G401.6 (cell line): ENCODE measurements at regions not wholly inside any gene's neighbourhood (a gene's known extent, or its start where the extent isn't known, plus 50 kb on each side); places are given as distances from the start of the nearest gene placed in this dataset.
"Not testable (repeated sequence)": the region's sequence is repeated elsewhere in the genome, so short reads cannot be mapped to it uniquely, and the experiment has no call there.

Experiments used
- FAIRE-seq: peaks from 2 replicates; lab custom pipeline; 2012; peaks lifted over from hg19 to GRCh38; lab: Jason Lieb, UNC

DNA sequence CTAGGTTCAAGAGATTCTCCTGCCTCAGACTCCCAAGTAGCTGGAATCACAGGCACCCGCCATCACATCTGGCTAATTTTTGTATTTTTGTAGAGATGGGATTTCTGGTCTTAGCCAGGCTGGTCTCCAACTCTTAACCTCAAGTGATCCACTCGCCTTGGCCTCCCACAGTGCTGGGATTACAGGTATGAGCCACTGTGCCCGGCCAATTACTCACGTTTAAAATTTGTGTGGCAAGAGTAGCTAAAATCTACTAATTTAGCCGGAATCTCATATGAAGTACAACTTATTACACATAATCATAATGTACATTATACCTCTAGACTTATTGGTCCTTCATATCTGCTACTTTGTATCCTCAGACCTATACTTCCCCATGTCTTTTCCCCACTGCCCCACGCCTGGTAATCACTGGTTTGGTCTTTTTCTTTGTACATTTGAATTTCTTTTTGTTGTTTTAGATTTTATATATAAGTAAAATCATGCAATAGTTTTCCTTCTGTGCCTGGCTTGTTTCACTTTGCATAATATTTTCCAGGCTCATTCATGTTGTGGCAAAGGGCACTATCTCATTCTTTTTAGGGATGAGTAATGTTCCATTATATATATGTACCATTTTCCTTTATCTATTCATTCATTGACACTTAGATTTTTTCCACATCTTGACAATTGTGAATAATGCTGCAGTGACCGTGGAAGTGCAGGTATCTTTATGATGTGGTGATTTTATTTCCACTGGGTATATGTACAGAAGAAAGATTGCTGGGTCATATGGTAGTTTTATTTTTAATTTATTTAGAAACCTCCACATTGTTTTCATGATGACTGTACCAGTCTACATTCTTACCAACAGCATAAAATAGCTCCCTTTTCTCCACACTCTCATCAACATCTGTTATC is 605.0 kb upstream of the CBLB start:
- FAIRE-seq = no peak

DNA sequence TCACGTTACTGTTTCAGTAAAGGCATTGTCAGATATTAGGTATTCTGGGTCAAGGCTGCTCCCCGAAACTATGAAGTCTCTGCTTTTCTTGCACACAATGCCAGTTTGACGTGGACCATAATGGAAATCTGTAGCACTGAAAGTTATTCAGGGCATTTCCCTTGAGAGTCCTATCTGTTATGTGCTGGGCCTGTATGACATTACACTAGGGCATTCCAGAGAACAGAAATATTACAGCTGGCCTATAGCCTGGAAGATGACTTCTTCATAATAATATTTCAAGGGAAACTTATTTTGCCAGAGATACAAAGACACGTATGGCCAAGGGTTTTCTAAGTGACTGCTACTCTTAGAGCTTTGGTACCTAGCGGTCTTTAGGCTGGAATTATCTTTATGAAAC is 613.6 kb upstream of the CBLB start:
- FAIRE-seq = no peak

DNA sequence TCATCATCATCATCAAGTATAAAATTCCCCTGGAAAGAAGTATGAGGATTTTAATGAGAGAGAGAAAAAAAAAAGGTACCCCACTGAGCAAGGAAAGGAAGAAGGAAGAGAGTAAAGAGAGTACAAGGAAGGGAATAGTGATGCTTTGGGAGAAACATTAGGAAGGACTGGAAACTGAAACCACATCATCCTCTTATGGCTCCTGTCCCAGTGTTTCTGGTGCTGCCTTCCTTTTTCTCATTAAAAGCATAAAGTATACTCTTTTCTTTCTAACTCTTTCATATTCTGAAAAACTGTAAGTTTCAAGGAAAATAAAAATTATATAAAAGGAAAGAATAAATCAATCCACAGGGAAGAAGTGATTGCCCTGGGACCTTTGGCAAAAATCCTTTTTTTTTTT is 616.4 kb upstream of the CBLB start:
- no peak for FAIRE-seq

DNA sequence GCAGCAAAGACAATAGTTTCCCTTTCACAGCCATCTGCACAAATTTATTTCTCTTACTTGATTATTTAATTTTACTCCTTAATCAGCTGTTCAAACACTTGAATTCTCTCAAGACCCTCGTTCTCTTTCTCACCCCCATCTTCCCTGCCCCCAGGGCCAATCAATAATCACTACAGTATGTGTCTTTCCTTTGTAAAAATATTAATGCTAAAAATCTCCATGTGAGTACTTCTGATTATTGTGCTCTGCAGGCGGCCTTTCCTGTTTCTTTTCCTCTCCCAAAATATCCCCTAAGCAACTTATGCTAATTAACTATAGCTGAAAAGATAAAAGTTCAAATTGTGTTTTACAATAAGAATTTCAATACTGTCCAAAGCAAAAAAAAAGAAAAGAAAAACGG is 617.0 kb upstream of the CBLB start:
- no peak for FAIRE-seq

DNA sequence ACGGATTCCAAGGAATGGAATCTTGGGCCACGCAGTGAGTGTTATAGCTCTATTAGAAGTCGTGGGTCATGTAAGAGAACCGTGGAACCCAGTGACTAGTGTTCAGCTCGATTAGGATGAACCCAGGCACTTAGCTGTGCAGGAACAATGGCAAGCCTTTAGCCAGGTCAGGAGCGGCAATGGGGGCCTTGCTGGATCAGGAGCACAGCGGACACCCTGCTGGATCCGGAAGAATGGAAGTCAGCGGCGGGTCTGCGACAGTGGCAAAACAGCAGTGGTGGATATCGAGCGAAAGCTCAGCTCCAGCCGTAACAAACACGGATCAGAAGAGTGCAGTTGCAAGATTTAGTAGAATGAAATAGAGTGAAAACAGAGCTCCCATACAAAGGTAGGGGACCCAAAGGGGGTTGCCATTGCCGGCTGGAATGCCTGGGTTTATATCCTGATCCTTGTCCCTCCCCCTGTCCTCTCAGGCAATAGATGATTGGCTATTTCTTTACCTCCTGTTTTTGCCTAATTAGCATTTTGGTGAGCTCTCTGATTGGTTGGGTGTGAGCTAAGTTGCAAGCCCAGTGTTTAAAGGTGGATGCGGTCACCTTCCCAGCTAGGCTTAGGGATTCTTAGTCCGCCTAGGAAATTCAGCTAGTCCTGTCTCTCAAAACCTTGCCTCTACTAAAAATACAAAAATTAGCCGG is 618.3 kb upstream of the CBLB start:
- not testable (repeated sequence) for FAIRE-seq

DNA sequence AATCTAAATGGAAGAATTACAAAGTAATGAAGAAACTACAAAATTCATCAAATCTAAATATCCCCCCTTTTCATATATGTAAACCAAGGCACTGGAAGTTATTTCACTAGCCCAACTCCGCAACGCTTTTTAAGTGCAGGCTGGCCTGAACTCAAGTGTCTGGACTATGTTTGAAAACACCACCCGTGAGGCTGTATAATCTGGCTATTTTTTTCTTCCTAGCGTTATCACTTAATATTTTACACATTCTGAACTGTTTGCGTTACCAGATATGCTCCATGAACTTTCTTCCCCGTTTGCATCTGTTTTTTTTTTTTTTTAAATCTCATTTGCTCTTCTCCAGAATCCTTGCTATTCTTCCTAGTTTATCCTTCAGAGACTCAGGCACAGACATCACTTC is 619.5 kb upstream of the CBLB start:
- no peak for FAIRE-seq

DNA sequence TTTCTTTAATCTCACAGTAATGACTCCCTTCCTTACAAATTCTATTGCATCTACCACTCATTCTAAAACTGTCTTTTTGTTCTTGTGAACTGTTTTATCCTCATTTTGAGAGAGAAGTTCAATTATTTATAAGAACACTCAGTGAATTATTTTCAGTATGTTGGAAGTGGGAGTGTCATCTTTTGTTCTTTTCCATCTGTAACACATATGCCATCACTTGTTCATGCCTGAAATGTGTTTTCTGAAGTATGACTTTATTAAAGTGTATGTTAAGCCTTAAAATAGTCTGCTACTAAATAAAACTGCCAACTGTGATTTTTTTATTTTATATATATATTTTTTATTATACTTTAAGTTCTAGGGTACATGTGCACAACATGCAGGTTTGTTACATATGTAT is 623.0 kb upstream of the CBLB start:
- FAIRE-seq = no peak

DNA sequence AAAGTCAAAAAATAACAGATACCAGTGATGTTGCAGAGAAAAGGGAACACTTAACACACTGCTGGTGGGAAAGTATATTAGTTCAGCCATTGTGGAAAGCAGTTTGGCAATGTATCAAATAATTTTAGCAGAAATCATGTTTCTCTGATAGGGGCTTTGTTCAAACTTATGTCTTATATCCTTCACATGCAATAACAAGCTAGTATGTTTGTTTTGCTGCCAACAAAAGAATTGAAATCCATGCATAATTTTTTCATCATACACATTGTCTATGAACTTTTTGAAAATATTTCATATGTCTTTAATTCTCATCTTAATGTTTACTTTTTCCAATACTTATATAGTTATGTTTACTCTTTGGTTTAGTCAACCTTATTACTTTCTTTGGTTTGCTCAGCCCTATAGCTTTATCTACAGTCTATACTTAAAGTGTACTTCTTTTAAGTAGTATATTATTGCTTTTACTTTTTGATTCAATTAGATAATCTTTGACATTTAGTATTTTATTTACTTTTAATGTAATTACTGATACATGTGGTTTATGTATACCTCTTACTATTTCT is 639.6 kb upstream of the CBLB start:
- no peak for FAIRE-seq

DNA sequence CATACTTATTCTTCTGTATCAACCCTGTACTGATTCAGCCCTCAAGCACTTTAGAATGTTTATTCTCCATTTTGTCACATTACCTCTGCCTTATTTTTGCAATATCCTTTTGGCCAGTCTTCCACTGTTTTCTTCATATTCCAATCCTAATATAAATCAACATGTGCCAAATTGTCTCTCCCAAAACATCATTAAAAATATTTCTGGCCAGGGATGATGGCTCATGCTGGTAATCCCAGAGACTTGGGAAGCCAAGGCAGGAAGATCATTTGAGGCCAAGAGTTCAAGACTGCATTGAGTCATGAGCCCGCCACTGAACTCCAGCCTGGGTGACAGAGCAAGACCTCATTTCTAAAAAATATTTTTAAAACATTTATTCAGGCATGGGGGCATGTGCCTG is 641.4 kb upstream of the CBLB start:
- no peak for FAIRE-seq

DNA sequence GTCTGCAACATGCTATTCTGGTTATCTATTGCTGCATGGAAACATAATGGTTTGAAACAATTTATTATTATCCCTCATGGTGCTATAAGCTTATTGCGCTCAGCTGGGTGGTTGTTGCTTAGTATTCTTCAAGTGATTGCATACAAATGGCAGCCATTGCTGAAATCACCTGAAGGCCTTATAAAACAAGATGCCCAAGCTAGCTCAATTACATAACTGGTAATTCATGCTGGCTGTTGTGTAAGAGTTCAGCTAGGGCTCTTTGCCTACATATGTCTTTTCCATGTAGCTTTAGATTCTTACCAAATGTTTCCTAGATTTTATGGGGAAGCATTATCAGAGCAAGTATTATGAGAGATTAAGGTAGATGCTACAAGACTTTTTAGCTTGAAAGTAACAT is 644.0 kb upstream of the CBLB start:
- no peak for FAIRE-seq

DNA sequence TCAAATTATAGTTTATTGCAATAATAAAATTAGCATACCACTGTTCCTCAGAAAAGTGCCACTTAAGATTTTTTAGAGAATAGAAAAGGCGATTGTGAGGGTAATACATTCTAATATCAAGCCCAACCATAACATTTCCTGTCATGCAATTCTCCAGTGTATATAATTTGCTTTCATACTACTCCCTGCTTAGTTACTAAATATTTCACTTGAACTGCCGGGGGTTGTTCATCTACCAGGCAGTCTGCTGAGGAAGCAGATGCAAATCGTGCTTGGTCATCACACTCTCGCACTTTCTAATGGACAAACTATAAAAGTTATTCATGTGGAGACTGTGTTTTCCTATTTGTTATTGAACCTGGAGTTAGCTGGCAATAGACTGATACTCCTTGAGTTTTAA is 645.6 kb upstream of the CBLB start:
- FAIRE-seq = no peak

DNA sequence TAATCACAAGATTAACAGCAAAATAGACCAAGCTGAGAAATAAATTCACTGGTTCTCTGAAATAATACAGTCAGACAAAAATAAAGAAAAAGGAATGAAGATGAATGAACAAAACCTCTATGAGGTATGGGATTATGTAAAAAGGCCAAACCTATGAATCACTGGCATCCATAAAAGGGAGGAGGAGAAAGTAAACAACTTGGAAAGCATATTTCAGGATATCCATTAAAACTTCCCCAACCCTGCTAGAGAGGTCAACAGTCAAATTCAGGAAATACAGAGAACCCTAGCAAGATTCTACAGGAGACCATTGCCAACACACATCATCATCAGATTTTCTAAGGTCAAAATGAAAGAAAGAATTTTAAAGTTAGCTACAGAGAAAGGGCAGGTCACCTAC is 649.7 kb upstream of the CBLB start:
- no peak for FAIRE-seq

DNA sequence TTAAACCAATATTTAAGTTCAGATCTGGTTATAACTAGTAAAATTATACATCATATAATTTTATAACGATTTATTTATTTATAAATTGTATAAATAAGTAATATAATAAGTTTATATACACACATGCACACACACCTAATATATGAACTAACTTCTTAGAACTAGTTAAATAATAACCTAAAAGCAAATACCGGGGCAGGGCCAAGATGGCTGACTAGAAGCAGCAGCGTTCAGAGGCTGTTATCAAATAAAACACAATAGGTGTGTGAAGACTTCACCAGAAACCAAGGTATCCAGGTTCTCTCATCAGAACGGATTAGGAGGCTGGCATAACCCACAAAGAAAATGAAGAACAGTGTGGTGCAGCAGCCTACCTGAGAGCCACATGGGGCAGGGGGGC is 653.6 kb upstream of the CBLB start:
- peak; percentile 6 for FAIRE-seq

DNA sequence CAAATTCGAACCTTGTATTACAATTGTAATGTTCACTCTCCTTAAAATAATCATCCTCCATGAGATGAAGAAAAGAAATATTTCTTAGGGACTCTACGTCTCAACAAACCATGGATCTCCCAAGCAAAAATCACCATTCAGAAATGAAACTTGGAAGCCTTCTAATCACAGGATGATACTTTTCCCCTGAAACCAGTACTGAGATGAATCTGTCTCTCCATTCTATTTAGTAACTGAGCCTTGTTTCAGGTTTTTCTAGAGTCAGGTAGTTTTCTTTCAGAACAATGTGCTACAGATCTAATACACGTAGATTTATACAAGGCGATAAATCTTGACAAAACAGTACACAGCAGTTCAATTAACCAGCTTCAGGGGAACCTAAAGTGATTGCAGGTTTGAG is 660.1 kb upstream of the CBLB start:
- no peak for FAIRE-seq

DNA sequence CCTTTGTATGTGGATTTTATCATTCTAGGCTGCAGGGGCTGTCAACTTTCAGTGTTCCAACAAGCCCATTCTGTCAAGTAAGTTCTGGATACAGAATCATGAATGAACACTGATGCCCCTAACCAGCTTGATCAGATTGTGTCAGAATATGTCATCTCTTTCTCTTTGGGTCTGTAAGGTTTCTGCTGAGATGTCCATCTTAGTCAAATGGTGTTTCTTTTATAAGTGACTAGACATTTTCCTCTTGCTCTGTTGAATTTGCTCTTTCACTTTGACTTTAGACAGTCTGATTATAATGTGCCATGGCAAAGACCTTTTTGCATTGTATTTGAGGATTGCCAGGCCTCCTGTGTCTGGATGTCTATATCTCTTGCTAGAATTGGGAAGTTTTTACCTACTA is 660.9 kb upstream of the CBLB start:
- FAIRE-seq = no peak

DNA sequence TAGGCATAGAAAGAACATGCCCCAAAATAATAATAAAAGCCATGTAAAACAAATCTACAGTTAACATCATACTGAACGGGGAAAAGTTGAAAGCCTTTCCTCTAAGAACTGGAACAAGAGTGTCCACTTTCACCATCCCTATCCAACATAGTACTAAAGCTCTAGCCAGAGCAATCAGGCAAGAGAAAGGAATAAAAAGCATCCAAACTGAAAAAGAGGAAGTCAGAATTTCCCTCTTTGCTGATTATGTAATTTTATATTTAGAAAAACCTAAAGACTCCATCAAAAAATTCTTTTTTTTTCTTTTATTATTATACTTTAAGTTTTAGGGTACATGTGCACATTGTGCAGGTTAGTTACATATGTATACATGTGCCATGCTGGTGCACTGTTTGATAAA is 661.6 kb upstream of the CBLB start:
- no peak for FAIRE-seq

DNA sequence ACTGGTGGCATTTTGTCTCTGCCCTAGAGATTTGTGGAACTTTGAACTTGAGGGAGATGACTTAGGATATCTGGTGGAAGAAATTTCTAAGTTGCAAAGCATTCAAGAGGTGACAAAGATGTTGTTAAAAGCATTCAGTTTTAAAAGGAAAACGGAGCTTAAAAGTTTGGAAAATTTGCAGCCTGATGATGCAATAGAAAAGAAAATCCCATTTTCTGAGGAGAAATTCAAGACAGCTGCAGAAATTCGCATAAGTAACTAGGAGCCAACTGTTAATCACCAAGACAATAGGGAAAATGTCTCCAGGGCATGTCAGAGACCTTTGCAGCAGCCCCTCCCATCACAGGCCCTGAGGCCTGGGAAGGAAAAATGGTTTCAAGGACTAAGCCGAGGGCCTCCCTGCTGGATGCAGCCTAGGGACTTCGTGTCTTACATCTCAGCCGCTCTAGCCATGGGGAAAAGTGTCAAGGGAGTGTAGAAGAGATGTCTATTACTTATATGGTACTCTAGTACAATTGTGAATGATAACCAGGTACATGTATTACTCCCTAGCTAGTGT is 663.0 kb upstream of the CBLB start:
- not testable (repeated sequence) for FAIRE-seq

DNA sequence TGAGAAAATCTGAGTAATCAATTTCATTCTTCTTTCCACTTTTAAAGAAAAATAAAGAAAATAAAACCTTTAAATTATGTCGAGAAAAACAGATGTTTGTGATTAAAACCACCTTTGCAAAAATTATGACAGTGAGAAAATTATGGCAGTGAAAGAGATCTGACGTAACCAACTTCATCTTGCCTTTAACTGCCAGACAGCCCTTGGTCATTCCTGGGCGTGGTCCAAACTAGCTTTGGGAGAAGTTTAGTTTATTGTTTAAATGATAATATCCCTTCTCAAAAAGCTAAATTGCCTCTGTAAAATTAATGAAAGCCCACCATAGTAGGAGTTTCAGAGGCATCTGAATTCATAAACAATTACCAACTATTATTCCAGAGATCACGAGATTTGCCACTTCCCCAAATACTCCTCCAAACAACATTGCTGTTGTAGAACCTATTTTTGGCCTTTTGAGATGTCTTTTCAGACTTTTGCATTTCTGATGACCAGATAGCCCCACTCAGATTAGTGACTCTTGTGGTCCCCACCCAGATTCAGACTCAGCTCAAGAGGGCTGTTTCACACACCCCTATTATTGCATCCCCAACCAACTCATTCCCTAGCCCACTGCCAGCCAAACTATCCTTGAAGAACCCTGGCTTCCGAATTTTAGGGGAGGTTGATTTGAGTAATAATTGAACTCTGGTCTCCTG is 664.4 kb upstream of the CBLB start:
- no peak for FAIRE-seq

DNA sequence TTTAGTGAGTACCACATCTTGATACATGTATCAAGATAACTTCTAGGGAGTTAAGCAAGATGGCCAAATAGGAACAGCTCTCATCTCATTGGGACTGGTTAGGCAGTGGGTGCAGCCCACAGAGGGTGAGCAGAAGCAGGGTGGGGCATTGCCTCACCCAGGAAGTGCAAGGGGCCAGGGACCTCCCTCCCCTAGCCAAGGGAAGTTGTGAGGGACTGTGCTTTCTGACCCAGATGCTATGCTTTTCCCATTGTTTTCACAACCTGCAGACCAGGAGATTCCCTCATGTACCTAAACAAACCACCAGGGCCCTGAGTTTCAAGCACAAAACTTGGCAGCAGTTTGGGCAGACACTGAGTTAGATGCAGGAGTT is 665.0 kb upstream of the CBLB start:
- FAIRE-seq = no peak

DNA sequence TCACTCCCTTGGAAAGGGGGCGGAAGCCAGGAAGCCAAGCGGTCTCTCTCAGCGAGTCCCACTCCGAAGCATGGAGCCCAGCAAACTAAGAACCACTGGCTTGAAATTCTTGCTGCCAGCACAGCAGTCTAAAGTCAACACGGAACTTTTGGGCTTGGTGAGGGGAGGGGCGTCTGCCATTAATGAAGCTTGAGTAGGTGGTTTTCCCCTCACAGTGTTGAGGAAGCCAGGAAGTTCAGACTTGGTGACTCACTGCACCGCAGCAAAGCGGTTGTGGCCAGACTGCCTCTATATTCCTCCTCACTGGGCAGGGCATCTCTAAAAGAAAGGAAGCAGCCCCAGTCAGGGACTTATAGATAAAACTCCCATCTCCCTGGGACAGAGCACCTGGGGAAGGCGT is 665.4 kb upstream of the CBLB start:
- FAIRE-seq = no peak

DNA sequence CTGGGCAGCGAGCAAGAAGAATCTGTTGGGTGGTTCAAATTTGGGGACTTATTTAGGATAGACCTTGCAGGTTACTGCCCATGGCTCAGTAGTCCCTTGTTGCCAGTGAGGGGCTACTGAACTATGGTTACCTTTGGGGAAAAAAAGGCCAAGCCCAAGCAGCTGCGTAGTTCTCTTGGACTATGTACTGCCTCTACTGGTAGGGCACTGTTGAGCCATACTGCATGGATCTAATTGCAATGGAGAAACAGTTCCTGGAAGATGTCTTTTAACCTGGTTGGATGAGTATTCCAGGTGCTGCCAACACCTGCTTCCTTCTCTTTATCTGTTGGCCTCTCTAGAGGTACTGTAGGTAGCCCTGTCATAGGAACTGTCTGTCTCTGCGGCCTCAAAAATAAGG is 671.9 kb upstream of the CBLB start:
- no peak for FAIRE-seq

DNA sequence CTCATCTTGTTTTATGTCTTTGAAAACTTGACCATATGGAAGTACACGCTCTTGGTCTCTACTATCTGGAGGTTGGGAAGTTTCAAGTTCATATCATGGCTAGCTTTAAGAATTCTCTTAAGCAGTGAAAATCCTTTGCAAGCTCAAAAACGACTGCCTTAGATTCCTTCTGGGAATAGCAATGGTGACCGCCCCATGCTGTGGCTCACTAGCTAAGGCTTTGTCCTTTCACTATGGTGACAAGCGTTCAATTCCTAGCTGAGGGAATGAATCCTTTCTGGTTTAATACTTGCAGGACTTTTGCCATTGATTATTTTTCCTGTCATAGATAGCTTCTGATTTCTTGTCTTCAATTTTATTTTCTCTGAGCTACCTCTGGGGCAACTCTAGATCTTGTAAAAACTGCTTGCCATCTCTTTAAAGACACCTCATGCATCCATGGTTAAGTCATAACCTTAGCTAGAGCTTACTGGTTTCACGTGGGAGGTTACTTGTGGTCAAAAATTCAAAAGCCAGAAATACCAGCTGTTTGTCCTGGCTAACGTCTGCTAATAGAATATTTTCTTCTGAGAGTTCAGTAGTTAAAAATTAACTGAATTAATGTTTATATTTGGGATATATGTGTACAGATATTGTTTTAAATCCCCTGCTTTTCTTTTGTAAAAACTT is 673.4 kb upstream of the CBLB start:
- FAIRE-seq = no peak
